GM12878 (cell line): ENCODE measurements at regions not wholly inside any gene's neighbourhood (a gene's known extent, or its start where the extent isn't known, plus 50 kb on each side); places are given as distances from the start of the nearest gene placed in this dataset.

Source experiments
- ATAC-seq: fragments of 200-7000 bp; cut with Tn5 transposase; 3 replicates; pipeline ENCODE4 v1.9.1; 2020; ENCODE audit warnings: mild to moderate bottlenecking, moderate library complexity
- BruUV-seq: library from RNA; stranded (reverse); fragments of 400-500 nt; replicated peaks from 2 replicates; lab custom pipeline; 2021; lab: Mats Ljungman, UMichigan
- CTCF ChIA-PET: fragments of 300-600 bp; sonication (Branson Sonifier 250); formaldehyde crosslinking; extraction: SDS; loops from one replicate; lab custom pipeline; 2021; ENCODE audit warnings: inconsistent platforms; lab: Yijun Ruan, JAX
- POLR2A ChIA-PET: fragments of 350-600 bp; formaldehyde crosslinking; extraction: SDS; loops from one replicate; lab custom pipeline; 2021; ENCODE audit warnings: inconsistent platforms; lab: Charles Lee
- RAD21 ChIA-PET: fragments of 300-600 bp; sonication (Branson Sonifier 250); formaldehyde crosslinking; loops from one replicate; lab custom pipeline; 2023; ENCODE audit warnings: antibody characterized with exemption; ENCODE audit not compliant: unreplicated experiment; lab: Charles Lee
- SMC1A ChIA-PET: fragments of 300-600 bp; sonication (Branson Sonifier 250); formaldehyde crosslinking; loops from one replicate; lab custom pipeline; 2023; ENCODE audit not compliant: unreplicated experiment, uncharacterized antibody; lab: Charles Lee
- DNase-seq: peaks from one replicate; pipeline ENCODE4 v3.0.0-alpha.2; 2011; ENCODE audit warnings: low read depth, low spot score
- FAIRE-seq: peaks from 3 replicates; lab custom pipeline; 2011; peaks lifted over from hg19 to GRCh38; lab: Jason Lieb, UNC
- H2AFZ ChIP-seq: 2 replicates; pipeline ENCODE4 v1.6.0; 2011; ENCODE audit warnings: low read depth, low read length, control low read depth; ENCODE audit not compliant: control insufficient read depth
- H3K27ac ChIP-seq: 2 replicates; pipeline ENCODE4 v1.5.1; 2011; ENCODE audit warnings: control low read depth; ENCODE audit not compliant: control insufficient read depth, insufficient read depth
- H3K27me3 ChIP-seq, 2 experiments: replicated peaks in 1 of 2; 2 replicates each; pipeline versions ENCODE4 v1.6.0 to v1.6.1; 2011; ENCODE audit warnings: low read length in 1 of 2; ENCODE audit not compliant: control insufficient read depth in 2 of 2, insufficient read depth in 2 of 2
- H3K36me3 ChIP-seq, 2 experiments: 2 replicates each; pipeline ENCODE4 v1.5.1; 2011; ENCODE audit warnings: low read length in 1 of 2; ENCODE audit not compliant: control insufficient read depth in 2 of 2, insufficient read depth in 2 of 2
- H3K4me1 ChIP-seq: 2 replicates; pipeline ENCODE4 v1.6.1; 2011; ENCODE audit warnings: mild to moderate bottlenecking, low read length, moderate library complexity, mixed read lengths; ENCODE audit not compliant: control insufficient read depth, insufficient read depth
- H3K4me2 ChIP-seq: 2 replicates; pipeline ENCODE4 v1.6.0; 2011; ENCODE audit warnings: control low read depth; ENCODE audit not compliant: control insufficient read depth, insufficient read depth
- H3K4me3 ChIP-seq: fragments of 200-600 bp; sonication (generic); 2 replicates; pipeline ENCODE4 v1.5.1; 2016
- H3K79me2 ChIP-seq: 2 replicates; pipeline ENCODE4 v1.6.0; 2011; ENCODE audit warnings: low read length; ENCODE audit not compliant: control insufficient read depth, insufficient read depth
- H3K9ac ChIP-seq: 2 replicates; pipeline ENCODE4 v1.8.0; 2011; ENCODE audit warnings: low read length, control low read depth, mixed read lengths; ENCODE audit not compliant: control insufficient read depth, insufficient read depth
- H3K9me3 ChIP-seq: replicated peaks from 3 replicates; pipeline ENCODE4 v1.5.1; 2011; ENCODE audit warnings: mild to moderate bottlenecking, low read length; ENCODE audit not compliant: control insufficient read depth, insufficient read depth
- H4K20me1 ChIP-seq: 2 replicates; pipeline ENCODE4 v1.6.0; 2011; ENCODE audit not compliant: control insufficient read depth, insufficient read depth
- CBX5 ChIP-seq: sonication (generic); IDR thresholded peaks from 2 replicates; pipeline ENCODE4 v1.6.1; 2016; ENCODE audit warnings: low read depth, moderate library complexity, mild to moderate bottlenecking, inconsistent platforms
- CEBPB ChIP-seq, 2 experiments: fragments of 150-350 bp in 1 of 2; IDR thresholded peaks; 2 replicates each; pipeline ENCODE4 v1.6.1; 2012 to 2014; ENCODE audit warnings: low read depth in 2 of 2, low read length in 2 of 2, borderline replicate concordance in 1 of 2, inconsistent platforms in 1 of 2
- CREB1 ChIP-seq: IDR thresholded peaks from 2 replicates; pipeline ENCODE4 v1.6.1; 2012; ENCODE audit warnings: low read depth, mild to moderate bottlenecking, inconsistent platforms
- ETV6 ChIP-seq, 2 experiments: fragments of 450-650 bp in 1 of 2; IDR thresholded peaks in 1 of 2; conservative IDR thresholded peaks in 1 of 2; 2 replicates each; pipeline ENCODE4 v1.6.1; 2014; ENCODE audit warnings: antibody characterized with exemption in 1 of 2, borderline replicate concordance in 1 of 2, low read depth in 1 of 2, mild to moderate bottlenecking in 1 of 2, moderate library complexity in 1 of 2
- EZH2 ChIP-seq: IDR thresholded peaks from 2 replicates; pipeline ENCODE4 v1.6.1; 2012; ENCODE audit warnings: low read depth, mild to moderate bottlenecking, control low read depth, inconsistent platforms, low read length, borderline replicate concordance; ENCODE audit not compliant: control insufficient read depth
- GABPA ChIP-seq: IDR thresholded peaks from 2 replicates; pipeline ENCODE4 v1.6.1; 2014; ENCODE audit warnings: antibody characterized with exemption, low read depth, mild to moderate bottlenecking, inconsistent platforms
- IRF4 ChIP-seq: IDR thresholded peaks from 2 replicates; pipeline ENCODE4 v1.6.1; 2011; ENCODE audit warnings: low read depth, low read length
- MTA3 ChIP-seq: IDR thresholded peaks from 2 replicates; pipeline ENCODE4 v1.6.1; 2012; ENCODE audit warnings: low read length, inconsistent platforms, borderline replicate concordance
- PML ChIP-seq: IDR thresholded peaks from 2 replicates; pipeline ENCODE4 v1.6.1; 2012; ENCODE audit warnings: low read length, inconsistent platforms
- RAD21 ChIP-seq: IDR thresholded peaks from 2 replicates; pipeline ENCODE4 v1.6.1; 2011; ENCODE audit warnings: mild to moderate bottlenecking, low read depth, low read length, moderate library complexity; ENCODE audit not compliant: insufficient read depth
- RAD51 ChIP-seq: fragments of 450-650 bp; IDR thresholded peaks from 2 replicates; pipeline ENCODE4 v1.6.1; 2016; ENCODE audit warnings: moderate library complexity, mild to moderate bottlenecking, inconsistent platforms
- SMARCA5 ChIP-seq: fragments of 450-650 bp; IDR thresholded peaks from 2 replicates; pipeline ENCODE4 v1.6.1; 2017; ENCODE audit warnings: mild to moderate bottlenecking
- SREBF1 ChIP-seq: IDR thresholded peaks from 2 replicates; pipeline ENCODE4 v1.6.1; 2012; ENCODE audit warnings: mild to moderate bottlenecking, low read length
- SUPT20H ChIP-seq: IDR thresholded peaks from 2 replicates; pipeline ENCODE4 v1.6.1; 2011; ENCODE audit warnings: low read depth, mild to moderate bottlenecking, low read length, moderate library complexity, borderline replicate concordance; ENCODE audit not compliant: control insufficient read depth
- TARDBP ChIP-seq: IDR thresholded peaks from 2 replicates; pipeline ENCODE4 v1.6.1; 2016; ENCODE audit warnings: borderline replicate concordance
- WGBS: methylation state at CpG from one replicate; pipeline ENCODE4 v1.1.6; 2016; ENCODE audit warnings: low lambda C conversion rate; ENCODE audit not compliant: insufficient replicate concordance, insufficient coverage; ENCODE audit errors: missing lambda C conversion rate; 5-methylcytosine and 5-hydroxymethylcytosine counted together
- in situ Hi-C: fragments of 300-500 bp; cut with MboI; formaldehyde crosslinking; loops from 9 replicates; pipeline ENCODE4 v1.14.3; 2018; ENCODE audit warnings: mixed read lengths
- intact Hi-C: fragments of 100-400 bp; cut with micrococcal nuclease; formaldehyde crosslinking; loops from one replicate; pipeline ENCODE4 v1.14.2; 2022; ENCODE audit not compliant: unreplicated experiment
- TF ChIP-seq, protein P1 (sequence below): fragments of 450-650 bp; IDR thresholded peaks from 2 replicates; pipeline ENCODE4 v1.6.1; 2018; ENCODE audit warnings: mild to moderate bottlenecking, low read depth, moderate library complexity; ENCODE audit not compliant: partially characterized antibody

- H3K4me2 ChIP-seq, result no peak overlapping the region
- in situ Hi-C loops, result no loop called here
- no peaks in the 10 kb centered on the region for H3K79me2 ChIP-seq
- ChIA-PET SMC1A (no interaction called here), RAD21 (no interaction called here), POLR2A (no interaction called here), CTCF (interaction anchor here (0.5 kb wide), 1 partner anchor 78 kb away, joined by 3 read pairs; no protein-coding TSS in a partner anchor)
- no peaks in the 10 kb centered on the region for H4K20me1 ChIP-seq
- H3K36me3 ChIP-seq, result no peaks in the 10 kb centered on the region
- intact Hi-C loops, result no loop called here
- BruUV-seq, result no TSS peak
- no peak for TF ChIP-seq CREB1
- no peak for TF ChIP-seq SREBF1
- TF ChIP-seq IRF4, result no peak
- no peak for TF ChIP-seq GABPA
- no peak for TF ChIP-seq EZH2
- no peak for TF ChIP-seq TARDBP
- TF ChIP-seq PML, result no peak
- no peak for TF ChIP-seq RAD51
- TF ChIP-seq MTA3, result no peak
- TF ChIP-seq RAD21, result no peak
- no peak for TF ChIP-seq CBX5
- TF ChIP-seq SUPT20H, result no peak
- TF ChIP-seq, protein P1, sequence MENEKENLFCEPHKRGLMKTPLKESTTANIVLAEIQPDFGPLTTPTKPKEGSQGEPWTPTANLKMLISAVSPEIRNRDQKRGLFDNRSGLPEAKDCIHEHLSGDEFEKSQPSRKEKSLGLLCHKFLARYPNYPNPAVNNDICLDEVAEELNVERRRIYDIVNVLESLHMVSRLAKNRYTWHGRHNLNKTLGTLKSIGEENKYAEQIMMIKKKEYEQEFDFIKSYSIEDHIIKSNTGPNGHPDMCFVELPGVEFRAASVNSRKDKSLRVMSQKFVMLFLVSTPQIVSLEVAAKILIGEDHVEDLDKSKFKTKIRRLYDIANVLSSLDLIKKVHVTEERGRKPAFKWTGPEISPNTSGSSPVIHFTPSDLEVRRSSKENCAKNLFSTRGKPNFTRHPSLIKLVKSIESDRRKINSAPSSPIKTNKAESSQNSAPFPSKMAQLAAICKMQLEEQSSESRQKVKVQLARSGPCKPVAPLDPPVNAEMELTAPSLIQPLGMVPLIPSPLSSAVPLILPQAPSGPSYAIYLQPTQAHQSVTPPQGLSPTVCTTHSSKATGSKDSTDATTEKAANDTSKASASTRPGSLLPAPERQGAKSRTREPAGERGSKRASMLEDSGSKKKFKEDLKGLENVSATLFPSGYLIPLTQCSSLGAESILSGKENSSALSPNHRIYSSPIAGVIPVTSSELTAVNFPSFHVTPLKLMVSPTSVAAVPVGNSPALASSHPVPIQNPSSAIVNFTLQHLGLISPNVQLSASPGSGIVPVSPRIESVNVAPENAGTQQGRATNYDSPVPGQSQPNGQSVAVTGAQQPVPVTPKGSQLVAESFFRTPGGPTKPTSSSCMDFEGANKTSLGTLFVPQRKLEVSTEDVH, result no peak
- TF ChIP-seq ETV6 (conservative IDR thresholded peaks at IDR 0.05 in 1 of 2, IDR thresholded peaks at IDR 0.05 in 1 of 2; ENCODE audit: borderline replicate concordance in 1 of 2, low read depth in 1 of 2), result no peak
- no peak for TF ChIP-seq SMARCA5
- no peak for TF ChIP-seq CEBPB (IDR thresholded peaks at IDR 0.05; ENCODE audit: borderline replicate concordance in 1 of 2, low read depth in 2 of 2, low read length in 2 of 2)
- DNase-seq (no peak), FAIRE-seq (no peak), ATAC-seq (no peak)
- no peak overlapping the region for H3K4me3 ChIP-seq
- H3K27me3 ChIP-seq, result no peaks in the 10 kb centered on the region; a peak in 1 of 4 replicates
- no peak overlapping the region for H2AFZ ChIP-seq
- WGBS, result 0% methylated on average over 1 of the region's 1 CpG
- H3K27ac ChIP-seq, result no peak overlapping the region
- H3K9me3 ChIP-seq, result no peaks in the 10 kb centered on the region
- H3K4me1 ChIP-seq, result no peaks in the 10 kb centered on the region
- H3K9ac ChIP-seq, result no peak overlapping the region
These were observed 122.0 kb downstream of the CARTPT start for GRCh38 chr5:71841107-71841506.
